A673 (cell line): ENCODE measurements at regions not wholly inside any gene's neighbourhood (a gene's known extent, or its start where the extent isn't known, plus 50 kb on each side); places are given as distances from the start of the nearest gene placed in this dataset.

Source experiments
- BruUV-seq: library from RNA; stranded (reverse); fragments of 400-500 nt; replicated peaks from 2 replicates; lab custom pipeline; 2021; lab: Mats Ljungman, UMichigan
- CTCF ChIA-PET: fragments of 300-600 bp; sonication (Branson Sonifier 250); formaldehyde crosslinking; loops from one replicate; lab custom pipeline; 2022; ENCODE audit warnings: antibody characterized with exemption; lab: Charles Lee
- POLR2A ChIA-PET: fragments of 300-600 bp; sonication (Branson Sonifier 250); formaldehyde crosslinking; loops from one replicate; lab custom pipeline; 2022; ENCODE audit warnings: antibody characterized with exemption; ENCODE audit not compliant: low non-redundant PET; lab: Charles Lee
- DNase-seq: peaks from one replicate; pipeline ENCODE4 v3.0.0-alpha.2; 2015; ENCODE audit warnings: low spot score
- H3K27ac ChIP-seq: fragments of 200-600 bp; sonication (generic); 2 replicates; pipeline ENCODE4 v1.5.1; 2016; ENCODE audit warnings: mixed run types, low read depth, mild to moderate bottlenecking, mixed read lengths, antibody characterized with exemption, low read length; ENCODE audit not compliant: poor library complexity, severe bottlenecking
- H3K27me3 ChIP-seq: fragments of 200-600 bp; sonication (generic); replicated peaks from 2 replicates; pipeline ENCODE4 v1.6.1; 2017; ENCODE audit warnings: mixed run types, low read depth, mild to moderate bottlenecking, mixed read lengths, antibody characterized with exemption, low read length; ENCODE audit not compliant: insufficient read depth, poor library complexity
- H3K36me3 ChIP-seq: fragments of 200-600 bp; sonication (generic); 2 replicates; pipeline ENCODE4 v1.6.1; 2016; ENCODE audit warnings: mixed run types, mild to moderate bottlenecking, mixed read lengths, antibody characterized with exemption, low read length; ENCODE audit not compliant: insufficient read depth, poor library complexity, severe bottlenecking
- H3K4me1 ChIP-seq: fragments of 200-600 bp; sonication (generic); 2 replicates; pipeline ENCODE4 v1.6.1; 2017; ENCODE audit warnings: mixed run types, mild to moderate bottlenecking, mixed read lengths, antibody characterized with exemption, low read length; ENCODE audit not compliant: insufficient read depth, poor library complexity, severe bottlenecking
- H3K4me3 ChIP-seq: fragments of 200-600 bp; sonication (generic); 2 replicates; pipeline ENCODE4 v1.5.1; 2016; ENCODE audit warnings: low read depth, mixed run types, mild to moderate bottlenecking, mixed read lengths, low read length; ENCODE audit not compliant: poor library complexity, severe bottlenecking
- H3K9me3 ChIP-seq: fragments of 200-600 bp; sonication (generic); 2 replicates; pipeline ENCODE4 v1.6.1; 2016; ENCODE audit warnings: mixed run types, low read depth, mild to moderate bottlenecking, mixed read lengths, antibody characterized with exemption, low read length; ENCODE audit not compliant: poor library complexity, severe bottlenecking
- CTCF ChIP-seq: fragments of 300-800, 200-600 bp; sonication (generic); conservative IDR thresholded peaks from 2 replicates; pipeline ENCODE4 v1.5.1; 2017; ENCODE audit warnings: low read depth, mild to moderate bottlenecking, antibody characterized with exemption, low read length, moderate library complexity, mixed read lengths
- EZH2 ChIP-seq: fragments of 200-600 bp; sonication (generic); IDR thresholded peaks from 2 replicates; pipeline ENCODE4 v1.6.1; 2017; ENCODE audit warnings: borderline replicate concordance, low read depth, mild to moderate bottlenecking, mixed read lengths, antibody characterized with exemption, low read length; ENCODE audit not compliant: poor library complexity, severe bottlenecking
- intact Hi-C: fragments of 100-400 bp; cut with micrococcal nuclease; formaldehyde crosslinking; loops from one replicate; pipeline ENCODE4 v1.10.0; 2022; ENCODE audit not compliant: unreplicated experiment

- no peaks in the 10 kb centered on the region for H3K9me3 ChIP-seq
- intact Hi-C loops: no loop called here
- H3K4me1 ChIP-seq: no peaks in the 10 kb centered on the region
- no peak overlapping the region for H3K27ac ChIP-seq
- POLR2A ChIA-PET: no interaction called here
- CTCF ChIA-PET: no interaction called here
- no peaks in the 10 kb centered on the region for H3K36me3 ChIP-seq
- no peak overlapping the region for H3K4me3 ChIP-seq
- TF ChIP-seq CTCF (no peak), EZH2 (no peak)
- no peak for DNase-seq
- H3K27me3 ChIP-seq: peaks cover 3% of the 10 kb centered on the region
- BruUV-seq: no TSS peak
These were observed 132.4 kb downstream of the MAP3K21 start for GRCh38 chr1:233459968-233460367.

GRCh38 chr1:233460692-233461091 lies 133.2 kb downstream of the MAP3K21 start:
- no peak overlapping the region for H3K27ac ChIP-seq
- H3K4me1 ChIP-seq: no peaks in the 10 kb centered on the region
- POLR2A ChIA-PET: no interaction called here
- BruUV-seq: no TSS peak
- TF ChIP-seq EZH2 (no peak), CTCF (no peak)
- intact Hi-C loops: no loop called here
- no peaks in the 10 kb centered on the region for H3K36me3 ChIP-seq
- peaks cover 3% of the 10 kb centered on the region for H3K27me3 ChIP-seq
- CTCF ChIA-PET: no interaction called here
- H3K4me3 ChIP-seq: no peak overlapping the region
- no peak for DNase-seq
- H3K9me3 ChIP-seq: no peaks in the 10 kb centered on the region

- H3K36me3 ChIP-seq: no peaks in the 10 kb centered on the region
- ChIA-PET POLR2A (no interaction called here), CTCF (no interaction called here)
- no peaks in the 10 kb centered on the region for H3K9me3 ChIP-seq
- intact Hi-C loops: no loop called here
- peaks cover 3% of the 10 kb centered on the region for H3K27me3 ChIP-seq
- no TSS peak for BruUV-seq
- H3K27ac ChIP-seq: no peak overlapping the region
- H3K4me1 ChIP-seq: no peaks in the 10 kb centered on the region
- H3K4me3 ChIP-seq: no peak overlapping the region
- no peak for DNase-seq
- TF ChIP-seq EZH2 (no peak), CTCF (no peak)
These were observed 134.3 kb downstream of the MAP3K21 start for GRCh38 chr1:233461847-233462246.
